C4-2B (cell line): ENCODE measurements at regions not wholly inside any gene's neighbourhood (a gene's known extent, or its start where the extent isn't known, plus 50 kb on each side); places are given as distances from the start of the nearest gene placed in this dataset.

Experiments
- ZFX ChIP-seq: fragments of 450-650 bp; IDR thresholded peaks from 2 replicates; pipeline ENCODE4 v1.6.1; 2017
- TF ChIP-seq, protein P1 (sequence below): fragments of 450-650 bp; conservative IDR thresholded peaks from 2 replicates; pipeline ENCODE4 v1.5.1; 2017; ENCODE audit warnings: mild to moderate bottlenecking

GRCh38 chr2:104429639-104430358 is 424.1 kb upstream of the POU3F3 start:
- TF ChIP-seq, protein P1, sequence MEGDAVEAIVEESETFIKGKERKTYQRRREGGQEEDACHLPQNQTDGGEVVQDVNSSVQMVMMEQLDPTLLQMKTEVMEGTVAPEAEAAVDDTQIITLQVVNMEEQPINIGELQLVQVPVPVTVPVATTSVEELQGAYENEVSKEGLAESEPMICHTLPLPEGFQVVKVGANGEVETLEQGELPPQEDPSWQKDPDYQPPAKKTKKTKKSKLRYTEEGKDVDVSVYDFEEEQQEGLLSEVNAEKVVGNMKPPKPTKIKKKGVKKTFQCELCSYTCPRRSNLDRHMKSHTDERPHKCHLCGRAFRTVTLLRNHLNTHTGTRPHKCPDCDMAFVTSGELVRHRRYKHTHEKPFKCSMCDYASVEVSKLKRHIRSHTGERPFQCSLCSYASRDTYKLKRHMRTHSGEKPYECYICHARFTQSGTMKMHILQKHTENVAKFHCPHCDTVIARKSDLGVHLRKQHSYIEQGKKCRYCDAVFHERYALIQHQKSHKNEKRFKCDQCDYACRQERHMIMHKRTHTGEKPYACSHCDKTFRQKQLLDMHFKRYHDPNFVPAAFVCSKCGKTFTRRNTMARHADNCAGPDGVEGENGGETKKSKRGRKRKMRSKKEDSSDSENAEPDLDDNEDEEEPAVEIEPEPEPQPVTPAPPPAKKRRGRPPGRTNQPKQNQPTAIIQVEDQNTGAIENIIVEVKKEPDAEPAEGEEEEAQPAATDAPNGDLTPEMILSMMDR, result no peak
- no peak for TF ChIP-seq ZFX
